ENCODE measurements at regions not wholly inside any gene's neighbourhood (a gene's known extent, or its start where the extent isn't known, plus 50 kb on each side); places are given as distances from the start of the nearest gene placed in this dataset.

- TF ChIP-seq CTCF (IDR thresholded peaks at IDR 0.05 in 8 of 11, conservative IDR thresholded peaks at IDR 0.05 in 3 of 11): no peak
- no peak for TF ChIP-seq POLR2A (IDR thresholded peaks at IDR 0.05)
These were observed 234.6 kb downstream of the POSTN start for GRCh38 chr13:37364007-37364406.
